ENCODE measurements at regions not wholly inside any gene's neighbourhood (a gene's known extent, or its start where the extent isn't known, plus 50 kb on each side); places are given as distances from the start of the nearest gene placed in this dataset.
"Not testable (repeated sequence)": the region's sequence is repeated elsewhere in the genome, so short reads cannot be mapped to it uniquely, and the experiment has no call there.

DNA sequence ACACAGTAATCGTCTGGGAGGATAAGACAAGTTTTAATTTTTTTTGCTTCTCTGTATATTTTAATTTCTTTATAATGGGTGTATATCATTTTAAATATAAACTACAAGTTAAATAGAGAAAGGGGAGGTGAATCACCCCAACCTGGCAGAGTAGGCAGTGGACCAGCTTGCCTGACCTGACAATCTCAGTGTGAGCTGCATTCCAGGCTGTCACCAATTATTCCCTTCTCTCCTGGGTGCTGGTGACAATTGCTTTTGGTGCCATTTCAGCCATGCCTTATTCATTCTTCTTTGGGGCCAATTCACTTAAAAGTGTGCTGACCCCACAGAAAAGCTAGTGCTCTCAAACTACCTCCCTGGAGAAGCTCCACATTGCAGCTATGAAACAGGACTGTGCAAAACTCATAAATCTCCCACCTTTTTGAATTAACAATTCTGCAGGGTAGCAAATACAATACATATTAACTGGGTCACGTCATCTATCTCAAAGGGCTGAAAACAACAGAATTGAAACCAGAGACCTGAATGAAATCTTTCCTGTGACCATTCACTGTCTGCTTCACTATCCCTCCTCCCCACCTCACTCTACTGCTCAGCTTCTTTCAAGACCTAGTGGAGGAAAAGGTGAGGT is 359.0 kb downstream of the HS3ST1 start:
- DNase-seq (ENCODE audit: extremely low spot score, unreplicated experiment) = no peak
- H3K36me3 Mint-ChIP-seq (ENCODE audit: unreplicated experiment) = no peaks in the 10 kb centered on the region
- no peaks in the 10 kb centered on the region for H3K4me1 Mint-ChIP-seq (ENCODE audit: unreplicated experiment)
- peaks cover 6% of the 10 kb centered on the region for H3K27me3 Mint-ChIP-seq (ENCODE audit: unreplicated experiment)
- H3K4me3 Mint-ChIP-seq (ENCODE audit: unreplicated experiment) = no peak overlapping the region
- no peaks in the 10 kb centered on the region for H3K9me3 Mint-ChIP-seq (ENCODE audit: unreplicated experiment)
- TF ChIP-seq, protein P1, sequence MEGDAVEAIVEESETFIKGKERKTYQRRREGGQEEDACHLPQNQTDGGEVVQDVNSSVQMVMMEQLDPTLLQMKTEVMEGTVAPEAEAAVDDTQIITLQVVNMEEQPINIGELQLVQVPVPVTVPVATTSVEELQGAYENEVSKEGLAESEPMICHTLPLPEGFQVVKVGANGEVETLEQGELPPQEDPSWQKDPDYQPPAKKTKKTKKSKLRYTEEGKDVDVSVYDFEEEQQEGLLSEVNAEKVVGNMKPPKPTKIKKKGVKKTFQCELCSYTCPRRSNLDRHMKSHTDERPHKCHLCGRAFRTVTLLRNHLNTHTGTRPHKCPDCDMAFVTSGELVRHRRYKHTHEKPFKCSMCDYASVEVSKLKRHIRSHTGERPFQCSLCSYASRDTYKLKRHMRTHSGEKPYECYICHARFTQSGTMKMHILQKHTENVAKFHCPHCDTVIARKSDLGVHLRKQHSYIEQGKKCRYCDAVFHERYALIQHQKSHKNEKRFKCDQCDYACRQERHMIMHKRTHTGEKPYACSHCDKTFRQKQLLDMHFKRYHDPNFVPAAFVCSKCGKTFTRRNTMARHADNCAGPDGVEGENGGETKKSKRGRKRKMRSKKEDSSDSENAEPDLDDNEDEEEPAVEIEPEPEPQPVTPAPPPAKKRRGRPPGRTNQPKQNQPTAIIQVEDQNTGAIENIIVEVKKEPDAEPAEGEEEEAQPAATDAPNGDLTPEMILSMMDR (IDR thresholded peaks at IDR 0.05) = no peak
- no peak overlapping the region for H3K27ac Mint-ChIP-seq (ENCODE audit: unreplicated experiment)

DNA sequence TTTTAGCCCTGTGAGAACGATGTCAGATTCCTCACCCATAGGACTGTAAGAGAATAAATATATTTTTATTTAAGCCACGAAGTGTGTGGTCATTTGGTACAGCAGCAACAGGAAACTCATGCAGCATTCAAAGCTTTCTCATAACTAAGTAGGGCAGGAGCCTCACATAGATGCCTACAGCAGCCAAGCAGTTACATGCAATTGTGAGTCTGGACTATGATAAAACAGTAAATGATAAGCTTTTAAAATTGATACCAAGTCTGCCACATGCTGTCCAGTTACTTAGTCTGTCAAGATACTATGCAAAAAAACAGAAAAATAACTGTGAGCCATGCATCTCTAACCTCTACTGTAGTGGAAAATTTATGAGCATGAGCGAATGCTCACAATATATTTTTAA is 359.6 kb downstream of the HS3ST1 start:
- no peaks in the 10 kb centered on the region for H3K36me3 Mint-ChIP-seq (ENCODE audit: unreplicated experiment)
- no peak overlapping the region for H3K4me3 Mint-ChIP-seq (ENCODE audit: unreplicated experiment)
- H3K27ac Mint-ChIP-seq (ENCODE audit: unreplicated experiment) = no peak overlapping the region
- TF ChIP-seq, protein P1 (IDR thresholded peaks at IDR 0.05) = no peak
- no peaks in the 10 kb centered on the region for H3K4me1 Mint-ChIP-seq (ENCODE audit: unreplicated experiment)
- no peaks in the 10 kb centered on the region for H3K9me3 Mint-ChIP-seq (ENCODE audit: unreplicated experiment)
- peaks cover 6% of the 10 kb centered on the region for H3K27me3 Mint-ChIP-seq (ENCODE audit: unreplicated experiment)
- DNase-seq (ENCODE audit: extremely low spot score, unreplicated experiment) = no peak

DNA sequence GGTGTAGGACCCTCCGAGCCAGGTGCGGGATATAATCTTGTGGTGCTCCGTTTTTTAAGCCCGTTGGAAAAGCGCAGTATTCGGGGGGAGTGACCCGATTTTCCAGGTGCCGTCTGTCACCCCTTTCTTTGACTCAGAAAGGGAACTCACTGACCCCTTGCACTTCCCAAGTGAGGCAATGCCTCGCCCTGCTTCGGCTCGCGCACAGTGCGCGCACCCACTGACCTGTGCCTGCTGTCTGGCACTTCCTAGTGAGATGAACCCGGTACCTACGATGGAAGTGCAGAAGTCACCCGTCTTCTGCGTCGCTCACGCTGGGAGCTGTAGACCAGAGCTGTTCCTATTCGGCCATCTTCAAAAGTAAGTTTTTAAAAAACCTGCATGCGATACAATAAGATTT is 362.1 kb downstream of the HS3ST1 start:
- not testable (repeated sequence) for H3K27ac Mint-ChIP-seq (ENCODE audit: unreplicated experiment); H3K36me3 Mint-ChIP-seq (ENCODE audit: unreplicated experiment); DNase-seq (ENCODE audit: extremely low spot score, unreplicated experiment)

DNA sequence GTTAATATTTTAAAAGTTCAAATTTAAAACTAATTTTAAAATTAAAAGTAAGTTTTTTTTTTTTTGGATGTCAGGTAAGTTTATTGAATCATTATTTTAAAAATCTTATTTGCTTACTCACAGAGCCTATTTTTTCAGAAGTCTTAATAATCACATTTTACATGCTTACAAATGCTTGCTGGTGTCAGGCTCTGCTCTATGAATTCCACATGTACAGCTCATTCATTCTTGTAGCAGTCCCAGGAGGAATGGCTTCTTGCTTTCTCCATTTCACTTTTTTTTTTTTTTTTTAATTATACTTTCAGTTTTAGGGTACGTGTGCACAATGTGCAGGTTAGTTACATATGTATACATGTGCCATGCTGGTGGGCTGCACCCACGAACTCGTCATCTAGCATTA is 368.1 kb downstream of the HS3ST1 start:
- DNase-seq (ENCODE audit: extremely low spot score, unreplicated experiment); H3K27me3 Mint-ChIP-seq (ENCODE audit: unreplicated experiment); H3K4me1 Mint-ChIP-seq (ENCODE audit: unreplicated experiment); H3K4me3 Mint-ChIP-seq (ENCODE audit: unreplicated experiment); H3K36me3 Mint-ChIP-seq (ENCODE audit: unreplicated experiment); H3K9me3 Mint-ChIP-seq (ENCODE audit: unreplicated experiment); H3K27ac Mint-ChIP-seq (ENCODE audit: unreplicated experiment): not testable (repeated sequence)

More for the DNA sequence above, 362.1 kb downstream of the HS3ST1 start:
- H3K4me1 Mint-ChIP-seq (ENCODE audit: unreplicated experiment); H3K27me3 Mint-ChIP-seq (ENCODE audit: unreplicated experiment); H3K9me3 Mint-ChIP-seq (ENCODE audit: unreplicated experiment): not testable (repeated sequence)
- peak overlapping the region; percentile 48 for H3K4me3 Mint-ChIP-seq (ENCODE audit: unreplicated experiment)

DNA sequence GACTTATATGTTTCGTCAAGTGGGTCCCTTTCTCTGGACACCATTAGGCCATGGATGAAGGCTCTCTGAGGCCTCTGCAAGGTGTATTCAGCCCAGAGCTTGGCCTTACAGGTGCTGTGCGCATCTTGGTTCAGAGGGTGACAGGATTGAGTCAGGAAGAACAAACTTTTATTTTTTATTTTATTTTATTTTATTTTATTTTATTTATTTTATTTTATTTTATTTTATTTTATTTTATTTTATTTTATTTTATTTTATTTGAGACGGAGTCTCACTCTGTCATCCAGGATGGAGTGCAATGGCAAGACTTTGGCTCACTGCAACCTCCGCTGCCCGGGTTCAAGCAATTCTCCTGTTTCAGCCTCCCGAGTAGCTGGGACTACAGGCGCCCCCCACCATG is 370.4 kb upstream of the CLNK start:
- H3K4me1 Mint-ChIP-seq (ENCODE audit: unreplicated experiment); H3K27ac Mint-ChIP-seq (ENCODE audit: unreplicated experiment); H3K27me3 Mint-ChIP-seq (ENCODE audit: unreplicated experiment); DNase-seq (ENCODE audit: extremely low spot score, unreplicated experiment); H3K36me3 Mint-ChIP-seq (ENCODE audit: unreplicated experiment); H3K4me3 Mint-ChIP-seq (ENCODE audit: unreplicated experiment); H3K9me3 Mint-ChIP-seq (ENCODE audit: unreplicated experiment): not testable (repeated sequence)

DNA sequence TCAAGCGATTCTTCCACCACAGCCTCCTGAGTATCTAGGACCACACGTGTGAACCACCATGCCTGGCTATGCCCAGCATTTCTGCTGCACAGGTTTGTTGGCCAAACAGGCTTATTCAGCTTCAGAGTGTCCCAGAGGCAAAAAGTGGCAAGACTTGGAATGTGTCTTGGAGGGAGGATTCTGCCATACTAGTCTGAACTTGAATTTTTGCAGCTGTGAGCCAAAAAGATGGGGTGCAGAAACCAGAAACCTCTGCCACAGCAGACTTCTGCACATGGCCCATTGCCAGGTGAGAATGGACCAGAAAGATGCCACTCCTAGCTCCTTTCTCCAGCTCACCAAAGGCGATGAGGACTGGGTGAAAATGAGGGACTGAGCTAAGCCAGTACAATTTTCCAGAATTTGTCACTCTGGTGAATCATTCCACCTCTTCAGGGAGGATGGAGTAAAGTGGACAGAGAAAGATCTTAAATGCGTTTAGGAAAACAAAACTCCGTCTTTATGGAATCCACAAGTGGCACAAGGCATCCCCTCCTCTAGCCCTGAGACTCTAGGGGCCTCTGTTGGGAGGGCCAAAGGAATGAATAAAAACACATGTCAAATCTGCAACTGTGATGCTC is 369.1 kb upstream of the CLNK start:
- H3K4me1 Mint-ChIP-seq (ENCODE audit: unreplicated experiment) = no peaks in the 10 kb centered on the region
- no peaks in the 10 kb centered on the region for H3K9me3 Mint-ChIP-seq (ENCODE audit: unreplicated experiment)
- H3K4me3 Mint-ChIP-seq (ENCODE audit: unreplicated experiment) = no peak overlapping the region
- DNase-seq (ENCODE audit: extremely low spot score, unreplicated experiment) = no peak
- peaks cover 2% of the 10 kb centered on the region for H3K27me3 Mint-ChIP-seq (ENCODE audit: unreplicated experiment)
- TF ChIP-seq, protein P1 (IDR thresholded peaks at IDR 0.05) = no peak
- H3K36me3 Mint-ChIP-seq (ENCODE audit: unreplicated experiment) = no peaks in the 10 kb centered on the region
- H3K27ac Mint-ChIP-seq (ENCODE audit: unreplicated experiment) = no peak overlapping the region
